ENCODE measurements at regions not wholly inside any gene's neighbourhood (a gene's known extent, or its start where the extent isn't known, plus 50 kb on each side); places are given as distances from the start of the nearest gene placed in this dataset.

GRCh38 chr2:10252224-10252623 is 50.5 kb upstream of the HPCAL1 start:
- TF ChIP-seq CTCF (IDR thresholded peaks at IDR 0.05; ENCODE audit: low read depth, low read length) (no peak), POLR2A (IDR thresholded peaks at IDR 0.05; ENCODE audit: extremely low read depth, insufficient read length) (no peak), MAX (IDR thresholded peaks at IDR 0.05; ENCODE audit: low read depth, low read length) (no peak)
